K562 (cell line): ENCODE measurements at regions not wholly inside any gene's neighbourhood (a gene's known extent, or its start where the extent isn't known, plus 50 kb on each side); places are given as distances from the start of the nearest gene placed in this dataset.

Experiments
- ATAC-seq: fragments of 200-7000 bp; cut with Tn5 transposase; 3 replicates; pipeline ENCODE4 v1.9.1; 2020; ENCODE audit warnings: moderate library complexity
- BruUV-seq: library from RNA; stranded (reverse); fragments of 400-500 nt; replicated peaks from 2 replicates; lab custom pipeline; 2021; lab: Mats Ljungman, UMichigan
- CTCF ChIA-PET: fragments of 300-600 bp; formaldehyde crosslinking; extraction: SDS; loops from one replicate; lab custom pipeline; 2021; ENCODE audit warnings: low intra/inter-chr PET ratio; lab: Yijun Ruan, JAX
- POLR2A ChIA-PET: fragments of 300-600, 350-650 bp; sonication (Branson Sonifier 250); formaldehyde crosslinking; extraction: SDS; loops from one replicate; lab custom pipeline; 2021; ENCODE audit warnings: antibody characterized with exemption, inconsistent platforms; lab: Yijun Ruan, JAX
- DNase-seq, 4 experiments: peaks; one replicate each; pipeline versions ENCODE4 v3.0.0 to v3.0.0-alpha.2; 2011 to 2018; ENCODE audit warnings: low spot score in 3 of 4, mixed read lengths in 3 of 4; ENCODE audit errors: extremely low read depth in 1 of 4
- FAIRE-seq: peaks from 2 replicates; lab custom pipeline; 2011; peaks lifted over from hg19 to GRCh38; lab: Jason Lieb, UNC
- H2AFZ ChIP-seq: 2 replicates; pipeline ENCODE4 v1.6.0; 2011; ENCODE audit warnings: low read depth, low read length, control low read depth, inconsistent platforms
- H3K27ac ChIP-seq: fragments of 200-600 bp; 3 replicates; pipeline ENCODE4 v1.8.0; 2011; ENCODE audit warnings: low read depth, mild to moderate bottlenecking, control low read depth, inconsistent platforms, low read length, moderate library complexity, mixed read lengths; ENCODE audit errors: extremely low read depth
- H3K27me3 ChIP-seq, 2 experiments: fragments of 300-600 bp in 1 of 2; 2 replicates in 1 of 2; 3 replicates in 1 of 2; pipeline versions ENCODE4 v1.6.0 to v1.8.0; 2011; ENCODE audit warnings: inconsistent platforms in 2 of 2, low read length in 2 of 2, mild to moderate bottlenecking in 1 of 2, mixed read lengths in 1 of 2, moderate library complexity in 1 of 2; ENCODE audit not compliant: control insufficient read depth in 2 of 2, insufficient read depth in 2 of 2
- H3K36me3 ChIP-seq: fragments of 300-600 bp; 3 replicates; pipeline ENCODE4 v1.8.0; 2011; ENCODE audit warnings: mild to moderate bottlenecking, low read length, inconsistent platforms; ENCODE audit not compliant: control insufficient read depth, insufficient read depth
- H3K4me1 ChIP-seq, 2 experiments: fragments of 200-600 bp in 1 of 2; replicated peaks in 1 of 2; 2 replicates in 1 of 2; 3 replicates in 1 of 2; pipeline versions ENCODE4 v1.5.1 to v1.8.0; 2011; ENCODE audit warnings: inconsistent platforms in 2 of 2, low read length in 2 of 2, mild to moderate bottlenecking in 1 of 2, mixed read lengths in 1 of 2, moderate library complexity in 1 of 2; ENCODE audit not compliant: control insufficient read depth in 2 of 2, insufficient read depth in 2 of 2
- H3K4me2 ChIP-seq: 2 replicates; pipeline ENCODE4 v1.6.1; 2011; ENCODE audit warnings: low read length, control low read depth, inconsistent platforms, mixed read lengths; ENCODE audit not compliant: insufficient read depth
- H3K4me3 ChIP-seq: fragments of 200-600 bp; sonication (generic), shearing (Covaris generic); 2 replicates; pipeline ENCODE4 v1.5.1; 2016; ENCODE audit warnings: control low read depth, inconsistent platforms
- H3K79me2 ChIP-seq: fragments of 200-600 bp; 3 replicates; pipeline ENCODE4 v1.8.0; 2011; ENCODE audit warnings: low read length, inconsistent platforms; ENCODE audit not compliant: control insufficient read depth, insufficient read depth
- H3K9ac ChIP-seq, 2 experiments: 2 replicates each; pipeline versions ENCODE4 v1.6.0 to v1.6.1; 2011; ENCODE audit warnings: low read depth in 2 of 2, low read length in 2 of 2, control low read depth in 1 of 2, inconsistent platforms in 1 of 2, mild to moderate bottlenecking in 1 of 2, mixed read lengths in 1 of 2; ENCODE audit not compliant: insufficient read depth in 1 of 2
- H3K9me1 ChIP-seq: one replicate; pipeline ENCODE4 v1.6.0; 2011; ENCODE audit warnings: inconsistent platforms, mild to moderate bottlenecking, low read length, moderate library complexity; ENCODE audit not compliant: control insufficient read depth, insufficient read depth
- H3K9me3 ChIP-seq: replicated peaks from 2 replicates; pipeline ENCODE4 v1.5.1; 2011; ENCODE audit warnings: low read depth, low read length, inconsistent platforms; ENCODE audit not compliant: control insufficient read depth, insufficient read depth
- H4K20me1 ChIP-seq: replicated peaks from 2 replicates; pipeline ENCODE4 v1.6.1; 2011; ENCODE audit warnings: low read length, inconsistent platforms, mixed read lengths; ENCODE audit not compliant: control insufficient read depth, insufficient read depth
- ARID3B ChIP-seq: fragments of 250-450 bp; sonication (Bioruptor Pico); IDR thresholded peaks from 2 replicates; pipeline ENCODE4 v1.4.0; 2020; ENCODE audit warnings: borderline replicate concordance
- ATF1 ChIP-seq, 2 experiments: fragments of 450-650 bp in 1 of 2; IDR thresholded peaks; 2 replicates each; pipeline ENCODE4 v1.6.1; 2016; ENCODE audit warnings: missing compliant biosample characterization in 1 of 2, missing genetic modification characterization in 1 of 2
- C11orf30 ChIP-seq: fragments of 450-650 bp; IDR thresholded peaks from 2 replicates; pipeline ENCODE4 v1.6.1; 2016; ENCODE audit warnings: low read depth, mild to moderate bottlenecking
- ELF4 ChIP-seq: fragments of 450-650 bp; formaldehyde crosslinking; IDR thresholded peaks from 2 replicates; pipeline ENCODE4 v1.4.0; 2022; ENCODE audit warnings: missing genetic modification characterization
- GTF2B ChIP-seq: IDR thresholded peaks from 2 replicates; pipeline ENCODE4 v1.6.1; 2011; ENCODE audit not compliant: insufficient read length; ENCODE audit errors: extremely low read depth
- GTF3C2 ChIP-seq: IDR thresholded peaks from 3 replicates; pipeline ENCODE4 v1.6.1; 2011; ENCODE audit warnings: borderline replicate concordance, mild to moderate bottlenecking, moderate library complexity; ENCODE audit not compliant: insufficient read length; ENCODE audit errors: extremely low read depth
- HNRNPK ChIP-seq: fragments of 200-400 bp; formaldehyde crosslinking; IDR thresholded peaks from one replicate; pipeline ENCODE4 v1.6.1; 2018; ENCODE audit warnings: mild to moderate bottlenecking, low read depth, low read length; ENCODE audit not compliant: poor library complexity, severe bottlenecking
- MED1 ChIP-seq: sonication (generic); formaldehyde crosslinking; IDR thresholded peaks from 2 replicates; pipeline ENCODE4 v1.8.1; 2023; ENCODE audit warnings: missing genetic modification reagents, borderline replicate concordance
- RNF2 ChIP-seq: sonication (generic); IDR thresholded peaks from 2 replicates; pipeline ENCODE4 v1.6.1; 2016
- SIN3B ChIP-seq: fragments of 450-650 bp; IDR thresholded peaks from 2 replicates; pipeline ENCODE4 v1.6.1; 2017; ENCODE audit warnings: low read depth, mild to moderate bottlenecking, moderate library complexity
- SRSF9 ChIP-seq: fragments of 200-400 bp; formaldehyde crosslinking; IDR thresholded peaks from 2 replicates; pipeline ENCODE4 v1.6.1; 2017; ENCODE audit warnings: low read depth, low read length, borderline replicate concordance
- STAG1 ChIP-seq: sonication (generic); formaldehyde crosslinking; IDR thresholded peaks from 2 replicates; pipeline ENCODE4 v1.5.0; 2020; ENCODE audit warnings: missing genetic modification reagents, borderline replicate concordance
- TAF15 ChIP-seq: fragments of 200-400 bp; formaldehyde crosslinking; IDR thresholded peaks from 2 replicates; pipeline ENCODE4 v1.6.1; 2017; ENCODE audit warnings: mild to moderate bottlenecking, low read depth, low read length, moderate library complexity
- ZBED1 ChIP-seq: IDR thresholded peaks from 2 replicates; pipeline ENCODE4 v1.6.1; 2014
- ZNF217 ChIP-seq: sonication (generic); formaldehyde crosslinking; IDR thresholded peaks from 2 replicates; pipeline ENCODE4 v1.8.0; 2022; ENCODE audit warnings: mild to moderate bottlenecking, missing genetic modification reagents
- WGBS: fragments of 100-300 bp; shearing (Covaris generic); methylation state at CpG from one replicate; pipeline ENCODE4 v1.1.6; 2016; ENCODE audit warnings: low coverage, mixed read lengths; ENCODE audit not compliant: insufficient coverage; ENCODE audit errors: missing lambda C conversion rate; 5-methylcytosine and 5-hydroxymethylcytosine counted together
- in situ Hi-C: fragments of 300-500 bp; cut with MboI; formaldehyde crosslinking; loops from 4 replicates; pipeline ENCODE4 v1.15.0; 2018; ENCODE audit warnings: inconsistent platforms, mixed read lengths
- intact Hi-C: fragments of 100-400 bp; cut with micrococcal nuclease; formaldehyde crosslinking; loops from 2 replicates; pipeline ENCODE4 v1.14.2; 2022

GRCh38 chr11:10993640-10994039 lies 135.8 kb upstream of the ZBED5 start:
- no peak overlapping the region for H3K4me3 ChIP-seq
- H3K9me3 ChIP-seq, result no peaks in the 10 kb centered on the region
- no peak overlapping the region for H3K27ac ChIP-seq
- in situ Hi-C loops (no loop called here), intact Hi-C loops (no loop called here)
- H3K4me2 ChIP-seq, result no peak overlapping the region
- WGBS, result 8% methylated on average over 5 of the region's 5 CpGs
- H3K4me1 ChIP-seq, result peaks cover 14 to 16% of the 10 kb centered on the region in 2 experiments
- FAIRE-seq, result no peak
- ATAC-seq, result no peak
- H3K9ac ChIP-seq, result no peak overlapping the region
- H2AFZ ChIP-seq, result no peak overlapping the region
- no peaks in the 10 kb centered on the region for H3K36me3 ChIP-seq
- no peaks in the 10 kb centered on the region for H3K79me2 ChIP-seq
- H3K9me1 ChIP-seq, result no peaks in the 10 kb centered on the region
- no peaks in the 10 kb centered on the region for H4K20me1 ChIP-seq
- CTCF ChIA-PET, result no interaction called here
- DNase-seq, result no peak
- peaks cover 0 to 3% of the 10 kb centered on the region in 2 experiments; a peak in 2 of 5 replicates for H3K27me3 ChIP-seq
- POLR2A ChIA-PET, result interaction anchor here (1.6 kb wide), 1 partner anchor 10 kb away, joined by 5 read pairs; no protein-coding TSS in a partner anchor
- BruUV-seq, result no TSS peak
- TF ChIP-seq GTF3C2, result no peak
- no peak for TF ChIP-seq MED1 (CRISPR knock-in tag)
- TF ChIP-seq HNRNPK, result no peak
- TF ChIP-seq ARID3B, result no peak
- no peak for TF ChIP-seq GTF2B
- no peak for TF ChIP-seq ATF1 (CRISPR knock-in tag; IDR thresholded peaks at IDR 0.05)
- no peak for TF ChIP-seq ATF1 (tag; IDR thresholded peaks at IDR 0.05)
- no peak for TF ChIP-seq TAF15
- TF ChIP-seq RNF2, result no peak
- no peak for TF ChIP-seq SRSF9
- no peak for TF ChIP-seq C11orf30
- no peak for TF ChIP-seq ELF4
- TF ChIP-seq STAG1 (CRISPR knock-in tag), result no peak
- TF ChIP-seq ZNF217 (CRISPR knock-in tag), result no peak
- TF ChIP-seq ZBED1, result no peak
- no peak for TF ChIP-seq SIN3B
